ENCODE measurements at regions not wholly inside any gene's neighbourhood (a gene's known extent, or its start where the extent isn't known, plus 50 kb on each side); places are given as distances from the start of the nearest gene placed in this dataset.

- TF ChIP-seq TEAD1 (CRISPR knock-in tag; IDR thresholded peaks at IDR 0.05) (no peak), TP53 (CRISPR knock-in tag; IDR thresholded peaks at IDR 0.05) (no peak), ELF4 (CRISPR knock-in tag; IDR thresholded peaks at IDR 0.05; ENCODE audit: low read depth) (no peak), TEAD4 (CRISPR knock-in tag; IDR thresholded peaks at IDR 0.05) (no peak), RORB (CRISPR knock-in tag; IDR thresholded peaks at IDR 0.05) (no peak)
- TF ChIP-seq, protein P1, sequence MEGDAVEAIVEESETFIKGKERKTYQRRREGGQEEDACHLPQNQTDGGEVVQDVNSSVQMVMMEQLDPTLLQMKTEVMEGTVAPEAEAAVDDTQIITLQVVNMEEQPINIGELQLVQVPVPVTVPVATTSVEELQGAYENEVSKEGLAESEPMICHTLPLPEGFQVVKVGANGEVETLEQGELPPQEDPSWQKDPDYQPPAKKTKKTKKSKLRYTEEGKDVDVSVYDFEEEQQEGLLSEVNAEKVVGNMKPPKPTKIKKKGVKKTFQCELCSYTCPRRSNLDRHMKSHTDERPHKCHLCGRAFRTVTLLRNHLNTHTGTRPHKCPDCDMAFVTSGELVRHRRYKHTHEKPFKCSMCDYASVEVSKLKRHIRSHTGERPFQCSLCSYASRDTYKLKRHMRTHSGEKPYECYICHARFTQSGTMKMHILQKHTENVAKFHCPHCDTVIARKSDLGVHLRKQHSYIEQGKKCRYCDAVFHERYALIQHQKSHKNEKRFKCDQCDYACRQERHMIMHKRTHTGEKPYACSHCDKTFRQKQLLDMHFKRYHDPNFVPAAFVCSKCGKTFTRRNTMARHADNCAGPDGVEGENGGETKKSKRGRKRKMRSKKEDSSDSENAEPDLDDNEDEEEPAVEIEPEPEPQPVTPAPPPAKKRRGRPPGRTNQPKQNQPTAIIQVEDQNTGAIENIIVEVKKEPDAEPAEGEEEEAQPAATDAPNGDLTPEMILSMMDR (IDR thresholded peaks at IDR 0.05): no peak
- TF ChIP-seq, protein P2, sequence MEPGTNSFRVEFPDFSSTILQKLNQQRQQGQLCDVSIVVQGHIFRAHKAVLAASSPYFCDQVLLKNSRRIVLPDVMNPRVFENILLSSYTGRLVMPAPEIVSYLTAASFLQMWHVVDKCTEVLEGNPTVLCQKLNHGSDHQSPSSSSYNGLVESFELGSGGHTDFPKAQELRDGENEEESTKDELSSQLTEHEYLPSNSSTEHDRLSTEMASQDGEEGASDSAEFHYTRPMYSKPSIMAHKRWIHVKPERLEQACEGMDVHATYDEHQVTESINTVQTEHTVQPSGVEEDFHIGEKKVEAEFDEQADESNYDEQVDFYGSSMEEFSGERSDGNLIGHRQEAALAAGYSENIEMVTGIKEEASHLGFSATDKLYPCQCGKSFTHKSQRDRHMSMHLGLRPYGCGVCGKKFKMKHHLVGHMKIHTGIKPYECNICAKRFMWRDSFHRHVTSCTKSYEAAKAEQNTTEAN (CRISPR knock-in tag; IDR thresholded peaks at IDR 0.05): no peak
Measured at GRCh38 chr2:64826703-64827102, 162.5 kb upstream of the SLC1A4 start.

Measured in WTC11 (cell line).